HG03097 (cell line): ENCODE measurements at regions not wholly inside any gene's neighbourhood (a gene's known extent, or its start where the extent isn't known, plus 50 kb on each side); places are given as distances from the start of the nearest gene placed in this dataset.
"Not testable (repeated sequence)": the region's sequence is repeated elsewhere in the genome, so short reads cannot be mapped to it uniquely, and the experiment has no call there.

Source experiments
- ATAC-seq: cut with Tn5 transposase; IDR thresholded peaks from one replicate; pipeline ENCODE4 v1.9.1; 2021; ENCODE audit not compliant: unreplicated experiment, low FRiP score

DNA sequence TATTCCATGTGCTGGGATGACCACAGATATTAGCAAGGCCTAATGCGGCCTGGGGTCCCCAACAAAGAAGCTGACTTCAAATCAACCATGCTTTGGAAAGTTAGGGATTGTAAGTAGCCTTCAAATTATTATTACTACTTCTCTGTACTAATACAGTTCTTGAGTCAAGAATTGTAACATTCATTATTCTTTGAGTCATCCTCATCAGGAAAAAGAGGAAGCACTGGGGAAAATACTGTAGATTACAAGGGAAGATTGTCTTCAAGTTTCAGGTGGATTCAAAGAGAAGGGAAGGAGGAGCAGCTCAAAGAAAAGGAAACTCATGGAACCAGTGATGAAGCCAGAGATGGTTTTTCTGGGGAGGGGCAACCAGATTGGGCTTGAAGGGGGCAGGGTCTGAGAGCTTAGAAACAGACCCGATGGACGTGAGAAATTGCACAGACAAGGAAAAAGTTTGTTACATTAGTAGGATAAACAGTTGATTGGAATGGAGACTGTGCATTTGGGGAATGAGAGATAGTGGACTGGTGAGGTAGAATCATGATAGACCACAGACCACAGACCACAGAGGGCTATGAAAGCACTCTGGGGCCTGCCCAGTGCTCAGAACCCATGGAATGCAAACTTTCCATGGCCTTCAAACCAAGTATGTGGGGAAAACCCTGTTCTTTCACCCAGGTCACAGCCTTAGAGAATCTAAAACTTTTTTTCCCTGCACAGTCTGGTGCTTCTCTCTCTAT, 209.9 kb downstream of the ZNF365 start:
- no peak for ATAC-seq

DNA sequence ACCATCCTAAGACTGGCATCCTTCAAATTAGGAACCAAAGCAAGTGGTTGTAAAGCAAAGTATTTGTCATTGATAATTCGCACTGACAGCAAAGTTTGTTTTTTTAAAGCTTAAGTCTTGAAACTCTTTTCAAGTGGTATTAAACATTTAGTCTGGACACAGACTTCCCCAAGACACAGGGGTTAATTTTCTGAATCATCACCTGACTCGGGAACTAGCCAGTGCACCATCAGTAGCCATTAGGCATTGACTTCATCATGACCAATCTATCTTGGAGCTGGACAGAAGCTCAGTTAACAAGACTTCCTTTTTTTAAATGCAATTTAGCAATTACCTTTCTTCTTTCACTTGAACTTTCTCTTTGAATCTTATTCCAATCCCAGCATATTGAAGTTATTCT, 210.6 kb downstream of the ZNF365 start:
- no peak for ATAC-seq

DNA sequence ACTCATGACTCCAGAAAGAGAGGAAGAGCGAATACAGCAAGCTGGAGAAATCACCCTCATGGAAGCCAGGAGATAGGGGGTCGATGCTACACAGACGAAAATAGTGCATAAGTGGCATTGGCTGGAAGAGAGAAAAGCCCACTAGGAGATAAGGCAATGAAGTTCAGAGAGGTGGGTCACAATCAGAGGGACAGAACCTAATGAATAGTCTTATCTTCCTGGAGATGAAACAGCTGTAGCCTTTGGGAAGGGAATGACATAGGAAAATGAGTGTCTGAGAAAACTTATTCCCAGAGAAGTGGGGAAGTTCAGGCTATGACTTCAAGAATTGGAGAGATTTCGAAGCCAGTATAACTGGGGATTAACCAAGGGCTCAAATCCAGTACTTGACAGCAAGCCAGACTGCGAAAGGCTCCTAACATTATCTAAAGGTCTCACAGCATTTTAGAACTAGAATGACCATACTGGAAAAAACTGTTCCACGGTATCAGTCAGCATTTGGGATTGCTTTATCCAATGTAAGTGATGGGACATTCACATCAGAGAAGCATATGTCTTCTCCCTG, 211.1 kb downstream of the ZNF365 start:
- ATAC-seq: no peak

DNA sequence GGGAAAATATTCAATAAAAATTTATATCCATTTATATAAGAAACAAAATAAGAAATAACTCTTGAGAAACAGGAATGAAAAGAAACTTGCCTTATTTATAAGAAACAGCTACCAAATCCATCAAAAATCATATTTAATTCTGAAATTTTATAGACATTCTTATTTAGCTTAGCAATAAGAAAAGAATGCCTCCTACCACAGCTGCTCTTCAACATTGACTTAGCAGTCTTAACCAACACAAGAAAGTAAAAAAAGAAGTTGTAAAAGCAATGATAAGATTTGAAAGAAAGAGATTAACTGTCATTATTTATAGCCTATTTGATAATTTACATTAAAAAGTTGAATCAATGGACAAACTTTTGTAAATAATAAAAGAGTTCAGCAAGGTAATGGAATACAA, 212.8 kb downstream of the ZNF365 start:
- ATAC-seq: no peak

DNA sequence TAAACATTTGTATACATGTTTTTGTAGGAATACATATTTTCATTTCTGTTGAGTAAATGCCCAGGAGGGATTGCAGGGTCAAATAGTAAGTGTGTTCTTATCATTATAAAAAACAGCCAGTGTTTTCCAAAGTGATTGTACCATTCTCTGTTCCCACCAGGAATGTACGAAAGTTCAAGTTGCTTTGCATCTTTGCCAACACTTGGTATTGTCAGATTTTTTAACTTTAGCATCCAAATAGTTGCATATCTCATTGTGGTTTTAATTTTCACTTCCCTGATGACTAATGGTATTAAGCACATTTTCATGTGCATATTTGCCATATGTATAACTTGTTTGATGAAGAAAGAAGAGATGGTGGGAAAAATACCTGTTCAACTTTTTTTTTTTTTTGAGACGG, 213.9 kb downstream of the ZNF365 start:
- no peak for ATAC-seq

DNA sequence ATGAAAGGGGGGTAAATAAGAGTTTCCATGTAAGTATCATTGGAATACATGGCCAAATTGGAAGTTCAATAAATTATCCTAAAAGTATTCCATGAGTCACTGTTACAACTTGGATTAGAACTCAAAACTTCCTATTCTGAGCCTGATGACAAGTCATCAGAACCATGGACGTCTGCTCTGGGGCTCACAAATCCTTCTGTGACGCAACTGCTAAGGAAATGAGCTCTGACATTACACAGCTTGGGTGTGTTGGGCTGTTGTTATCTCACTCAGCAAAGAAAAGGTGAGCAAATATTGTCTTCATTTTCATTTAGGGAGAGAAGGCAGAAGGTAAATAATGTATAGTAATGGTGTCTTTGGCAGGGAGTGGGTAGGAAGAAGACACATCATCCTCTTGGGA, 214.8 kb upstream of the ADO start:
- no peak for ATAC-seq

DNA sequence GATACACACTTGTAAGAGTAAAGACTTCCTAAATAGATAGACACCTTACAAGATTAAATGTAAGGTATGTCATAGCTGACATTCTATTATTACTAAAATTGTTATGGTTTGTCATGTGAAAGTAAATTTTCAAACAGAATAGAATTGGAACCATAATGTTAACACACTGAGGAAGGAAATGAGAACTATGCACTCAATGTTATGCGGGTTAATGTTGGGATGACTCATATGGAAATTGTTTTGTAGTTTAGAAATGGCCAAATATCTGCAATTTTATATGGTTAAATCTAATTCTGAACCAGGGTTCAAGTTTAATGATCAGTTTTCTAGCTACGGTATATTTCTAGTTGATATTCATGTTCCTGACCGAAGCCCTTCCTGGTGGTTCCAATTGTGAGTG, 214.2 kb upstream of the ADO start:
- ATAC-seq: no peak

DNA sequence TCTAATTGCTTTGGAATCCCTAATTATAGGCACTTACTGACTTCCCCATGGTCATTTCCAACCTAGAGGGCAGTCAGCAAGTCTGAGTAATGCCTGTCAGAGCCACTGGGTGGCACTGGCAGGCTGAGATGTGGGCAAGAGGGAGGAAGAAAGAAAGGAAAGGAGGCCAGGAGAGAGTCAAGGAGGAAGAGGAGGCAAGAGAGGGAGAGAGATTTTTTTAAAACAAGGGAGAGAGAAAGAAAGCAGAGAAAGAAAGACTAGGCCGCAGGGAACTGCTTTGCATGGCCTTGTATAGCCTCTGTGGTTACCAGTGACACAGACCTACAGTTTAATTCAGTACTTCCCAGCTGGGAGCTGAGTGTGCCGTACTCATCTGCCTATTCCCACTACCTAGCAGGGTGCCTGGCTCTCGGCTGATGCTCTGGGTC, 210.4 kb upstream of the ADO start:
- no peak for ATAC-seq

DNA sequence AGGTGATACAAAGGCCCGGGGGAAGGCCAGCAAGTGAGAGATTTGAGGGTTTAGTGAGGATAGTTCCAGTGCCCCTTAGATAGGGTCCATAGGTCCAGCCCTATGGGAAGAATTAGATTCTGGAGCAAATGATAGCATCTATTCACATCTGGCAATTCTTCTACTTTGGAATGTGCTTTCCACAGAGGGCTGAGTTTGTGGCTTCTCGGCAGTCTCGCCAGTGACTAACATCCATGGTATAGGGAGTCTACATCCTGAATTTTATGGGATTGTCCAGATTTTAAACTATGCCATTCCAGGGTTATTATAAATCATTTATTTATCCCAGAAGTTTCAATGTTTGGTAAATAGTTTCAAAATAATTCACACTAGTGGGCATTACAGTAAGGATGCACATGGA, 207.3 kb upstream of the ADO start:
- ATAC-seq: no peak

DNA sequence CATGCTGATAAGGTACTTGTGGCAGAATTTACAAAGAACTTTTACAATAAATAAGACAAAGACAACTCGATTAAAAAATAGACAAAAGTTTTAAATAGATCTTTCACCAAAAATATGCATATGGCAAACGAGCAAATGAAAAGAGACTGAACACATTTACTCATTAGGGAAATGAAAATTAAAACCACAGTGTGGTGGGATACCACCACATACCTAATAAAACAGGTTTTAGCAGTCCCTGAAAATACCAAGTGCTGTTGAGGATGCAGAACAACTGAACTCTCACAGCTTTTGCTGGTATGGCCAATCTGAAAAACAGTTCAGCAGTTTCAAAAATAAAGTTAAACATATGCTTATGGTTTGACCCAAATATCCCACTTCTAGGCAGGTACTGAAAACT, 205.4 kb upstream of the ADO start:
- no peak for ATAC-seq

DNA sequence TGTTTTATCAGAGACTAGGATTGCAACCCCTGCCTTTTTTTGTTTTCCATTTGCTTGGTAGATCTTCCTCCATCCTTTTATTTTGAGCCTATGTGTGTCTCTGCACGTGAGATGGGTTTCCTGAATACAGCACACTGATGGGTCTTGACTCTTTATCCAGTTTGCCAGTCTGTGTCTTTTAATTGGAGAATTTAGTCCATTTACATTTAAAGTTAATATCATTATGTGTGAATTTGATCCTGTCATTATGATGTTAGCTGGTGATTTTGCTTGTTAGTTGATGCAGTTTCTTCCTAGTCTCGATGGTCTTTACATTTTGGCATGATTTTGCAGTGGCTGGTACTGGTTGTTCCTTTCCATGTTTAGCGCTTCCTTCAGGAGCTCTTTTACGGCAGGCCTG, 198.0 kb upstream of the ADO start:
- not testable (repeated sequence) for ATAC-seq

DNA sequence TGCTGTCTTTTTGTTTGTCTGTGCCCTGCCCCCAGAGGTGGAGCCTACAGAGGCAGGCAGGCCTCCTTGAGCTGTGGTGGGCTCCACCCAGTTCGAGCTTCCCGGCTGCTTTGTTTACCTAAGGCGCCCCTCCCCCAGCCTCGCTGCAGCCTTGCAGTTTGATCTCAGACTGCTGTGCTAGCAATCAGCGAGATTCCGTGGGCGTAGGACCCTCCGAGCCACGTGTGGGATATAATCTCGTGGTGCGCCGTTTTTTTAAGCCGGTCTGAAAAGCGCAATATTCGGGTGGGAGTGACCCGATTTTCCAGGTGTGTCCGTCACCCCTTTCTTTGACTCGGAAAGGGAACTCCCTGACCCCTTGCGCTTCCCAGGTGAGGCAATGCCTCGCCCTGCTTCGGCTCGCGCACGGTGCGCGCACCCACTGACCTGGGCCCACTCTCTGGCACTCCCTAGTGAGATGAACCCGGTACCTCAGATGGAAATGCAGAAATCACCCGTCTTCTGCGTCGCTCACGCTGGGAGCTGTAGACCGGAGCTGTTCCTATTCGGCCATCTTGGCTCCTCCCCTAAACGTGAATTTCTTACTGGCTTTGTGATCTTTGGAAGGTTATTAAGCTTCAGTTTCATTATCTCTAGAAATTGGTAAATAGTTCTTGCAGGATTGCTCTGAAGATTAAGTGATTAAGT, 196.2 kb upstream of the ADO start:
- ATAC-seq: not testable (repeated sequence)

DNA sequence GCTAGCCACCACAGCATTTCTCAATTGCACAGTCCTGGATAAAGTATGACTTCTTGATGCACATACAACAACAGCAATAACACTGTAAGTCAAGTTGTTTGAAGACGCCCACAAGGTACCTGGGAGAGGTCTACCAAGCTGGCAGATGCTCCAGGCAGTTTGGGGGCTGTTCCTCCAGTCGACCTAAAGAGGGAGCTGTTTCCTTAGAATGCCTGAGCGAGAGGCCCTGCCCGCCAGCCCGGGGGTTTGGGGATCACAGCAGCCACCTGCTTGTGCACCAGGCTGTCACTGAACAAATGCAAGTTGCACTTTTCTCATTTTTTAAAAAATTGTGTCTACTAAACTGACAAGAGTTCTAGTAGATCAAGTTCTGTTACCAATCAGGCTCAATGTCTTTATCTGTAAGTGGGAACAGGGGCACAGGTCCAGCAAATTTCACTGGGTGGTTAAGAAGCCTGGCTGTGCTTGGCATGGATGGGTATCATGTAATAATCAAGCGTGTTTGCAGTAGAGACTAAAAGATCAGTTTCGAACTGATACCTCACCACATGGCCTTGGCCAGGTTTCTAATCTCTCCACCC, 193.8 kb upstream of the ADO start:
- peak; percentile 56 for ATAC-seq

DNA sequence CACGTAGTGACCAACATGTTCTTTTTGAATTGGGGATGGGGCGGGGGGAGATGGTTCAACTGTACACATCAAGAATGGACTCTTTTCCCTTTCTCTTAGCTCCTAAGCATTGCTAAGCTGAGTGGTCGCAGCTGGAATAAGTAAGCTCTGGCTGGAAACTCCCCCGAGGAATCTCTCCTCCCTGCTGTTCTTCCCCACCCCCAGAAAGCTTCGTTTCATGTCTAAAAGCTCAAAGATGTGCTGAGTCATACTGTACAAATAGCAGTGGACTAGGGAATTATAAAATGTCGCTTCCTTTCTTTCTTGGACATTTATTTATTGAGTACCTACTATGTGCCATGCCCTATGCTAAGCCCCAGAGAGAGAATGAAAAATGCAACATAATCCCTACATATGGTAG, 191.1 kb upstream of the ADO start:
- ATAC-seq: no peak

DNA sequence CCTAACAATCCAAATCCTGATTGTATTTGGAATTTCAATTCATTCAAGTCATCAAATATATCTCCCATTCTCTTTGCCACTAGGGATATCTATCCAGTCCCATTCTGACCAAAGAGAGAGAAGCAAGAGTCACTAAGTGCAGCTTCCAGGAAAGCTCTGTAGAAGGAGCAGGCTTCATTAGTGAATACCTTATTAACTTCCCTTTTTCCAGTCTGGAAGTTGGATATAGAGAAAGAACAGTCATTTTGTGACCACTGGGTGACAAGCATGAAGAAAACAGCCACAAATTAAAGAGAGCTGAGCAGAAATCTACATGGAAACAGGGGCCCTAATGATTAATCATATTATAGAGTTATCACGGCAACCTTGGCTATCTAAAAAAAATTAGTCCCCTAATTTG, 190.7 kb upstream of the ADO start:
- no peak for ATAC-seq

DNA sequence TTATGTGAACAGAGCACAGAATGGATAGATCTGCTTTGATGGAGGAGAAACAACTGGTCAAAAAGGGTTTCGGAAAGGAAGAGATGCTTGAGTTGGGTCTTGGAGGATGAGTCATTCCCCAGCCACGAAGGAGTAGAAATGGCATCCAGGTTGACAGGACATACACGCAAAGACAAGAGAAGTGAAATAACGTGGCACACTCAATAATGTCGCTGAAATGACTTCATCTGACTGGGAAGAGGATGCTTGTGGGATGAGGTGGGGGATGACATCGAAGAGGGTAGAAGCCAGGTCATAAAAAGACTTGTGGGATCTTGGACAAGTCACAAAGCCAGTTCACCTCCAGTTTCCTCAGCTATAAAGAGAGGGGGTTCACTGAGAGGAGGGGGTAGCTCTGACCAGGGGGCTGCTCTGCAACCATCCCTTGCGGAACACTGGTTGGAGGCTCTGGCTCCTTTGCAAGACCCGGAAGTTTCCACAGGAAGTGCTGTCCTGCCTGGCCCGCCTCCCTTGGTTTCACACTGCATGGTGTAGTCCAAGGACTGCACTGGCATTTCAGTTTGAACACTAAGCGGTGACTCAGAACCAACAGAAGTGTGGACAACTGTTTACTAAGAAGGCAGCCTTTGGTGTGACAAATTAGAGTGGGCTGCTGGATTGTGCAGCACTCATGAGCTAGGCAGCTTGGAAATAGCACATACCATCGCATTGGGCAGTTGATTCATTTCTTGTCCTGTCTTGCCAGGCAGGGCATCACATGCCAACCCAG, 189.9 kb upstream of the ADO start:
- peak; percentile 46 for ATAC-seq

DNA sequence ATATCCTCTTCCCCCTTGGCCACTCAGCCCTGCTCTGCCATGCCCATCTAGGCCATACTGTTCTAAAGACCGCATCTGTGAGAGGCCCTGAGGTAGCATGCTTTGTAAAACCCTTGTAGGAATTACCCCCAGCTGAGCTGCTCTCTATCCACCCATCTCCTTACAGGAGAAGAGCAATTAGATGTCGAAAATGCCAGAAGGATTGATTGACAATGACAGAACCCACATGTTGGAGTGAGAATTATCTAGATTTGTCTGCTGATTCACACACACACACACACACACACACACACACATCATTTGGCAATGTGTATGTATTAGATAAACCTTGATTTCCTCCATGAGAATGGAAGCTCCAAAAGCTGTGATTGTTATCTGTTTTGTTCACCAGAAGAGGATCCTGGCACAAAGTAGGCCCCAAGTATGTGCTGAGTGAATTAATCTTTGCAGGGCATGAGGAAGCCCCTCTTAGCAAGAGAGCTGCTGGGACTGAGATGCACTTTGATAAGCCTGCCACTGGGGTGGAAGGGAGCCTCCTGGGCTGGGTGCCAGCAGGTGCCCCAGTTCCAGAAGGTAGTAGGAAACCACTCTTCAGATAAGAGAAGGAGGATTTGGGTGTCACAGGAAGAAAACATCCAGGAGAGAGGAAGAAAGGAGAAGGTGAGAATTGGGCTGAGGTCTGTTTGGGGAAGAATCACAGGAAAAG, 187.5 kb upstream of the ADO start:
- no peak for ATAC-seq

DNA sequence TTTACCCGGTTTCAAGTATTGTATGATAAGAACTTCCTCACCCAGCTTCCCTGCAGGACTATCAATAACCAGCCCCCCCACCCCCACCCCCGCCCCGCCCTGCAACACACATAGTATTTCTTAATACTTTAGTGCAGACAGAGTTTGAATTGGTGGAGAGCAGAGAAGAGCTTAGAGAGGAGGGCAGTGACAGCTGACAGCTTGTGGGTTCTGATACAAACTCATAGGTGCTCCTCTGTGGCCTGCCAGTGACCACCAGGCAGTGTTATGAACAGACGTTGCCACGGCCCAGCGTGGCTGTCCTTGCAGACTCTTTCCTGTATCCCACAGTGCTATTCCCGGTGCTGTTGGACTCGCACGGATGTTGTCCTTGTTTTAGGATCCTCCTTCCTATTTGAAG, 186.9 kb upstream of the ADO start:
- no peak for ATAC-seq

DNA sequence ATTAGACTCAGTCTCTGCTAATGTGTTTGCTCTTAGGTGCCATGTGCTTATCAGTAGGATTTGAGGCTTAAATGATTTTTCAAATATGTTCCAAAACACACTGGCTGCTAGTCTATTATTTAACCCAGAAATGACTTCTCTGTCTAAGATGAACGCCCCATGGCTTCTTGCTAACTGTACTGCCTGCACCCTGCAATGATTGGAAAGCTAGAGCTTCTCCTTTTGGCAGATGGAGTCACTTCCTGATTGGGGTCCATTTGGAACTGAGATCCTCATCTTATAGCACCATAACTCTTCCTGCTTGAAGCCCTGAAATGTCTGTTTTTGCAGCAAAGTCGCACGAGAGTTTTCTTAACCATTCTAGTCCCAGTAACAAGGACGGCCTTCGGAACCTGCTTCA, 186.5 kb upstream of the ADO start:
- ATAC-seq: no peak
